ENCODE measurements at regions not wholly inside any gene's neighbourhood (a gene's known extent, or its start where the extent isn't known, plus 50 kb on each side); places are given as distances from the start of the nearest gene placed in this dataset.

DNA sequence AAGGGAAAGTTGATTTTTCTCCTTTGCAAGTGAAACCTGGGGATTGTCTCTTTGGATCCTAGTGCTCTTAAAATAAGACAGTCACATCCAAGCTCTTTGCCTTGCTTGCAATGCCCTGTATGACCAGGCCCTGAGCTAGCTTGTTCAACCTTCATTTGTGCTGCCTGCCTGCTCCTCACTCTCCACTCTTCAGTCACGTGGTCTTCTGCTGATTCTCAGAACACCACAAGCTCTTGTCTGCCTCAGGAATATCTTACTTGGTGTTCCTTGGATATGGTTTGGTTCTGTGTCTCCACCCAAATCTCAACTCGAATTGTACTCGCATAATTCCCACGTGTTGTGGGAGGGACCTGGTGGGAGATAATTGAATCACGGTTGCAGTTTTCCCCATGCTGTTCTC lies 318.7 kb downstream of the RMST start:
- Mint-ChIP-seq H3K27ac (no peak overlapping the region), H3K9me3 (no peaks in the 10 kb centered on the region), H3K36me3 (ENCODE audit: low read depth) (no peaks in the 10 kb centered on the region), H3K4me1 (no peaks in the 10 kb centered on the region), H3K4me3 (no peak overlapping the region), H3K27me3 (no peaks in the 10 kb centered on the region)
- DNase-seq: no peak
- ChIA-PET CTCF (no interaction called here), POLR2A (no interaction called here)

- no peaks in the 10 kb centered on the region for H3K27me3 Mint-ChIP-seq
- CTCF ChIA-PET: no interaction called here
- POLR2A ChIA-PET: no interaction called here
Observed at GRCh38 chr12:97784904-97785303, 322.3 kb downstream of the RMST start.

DNA sequence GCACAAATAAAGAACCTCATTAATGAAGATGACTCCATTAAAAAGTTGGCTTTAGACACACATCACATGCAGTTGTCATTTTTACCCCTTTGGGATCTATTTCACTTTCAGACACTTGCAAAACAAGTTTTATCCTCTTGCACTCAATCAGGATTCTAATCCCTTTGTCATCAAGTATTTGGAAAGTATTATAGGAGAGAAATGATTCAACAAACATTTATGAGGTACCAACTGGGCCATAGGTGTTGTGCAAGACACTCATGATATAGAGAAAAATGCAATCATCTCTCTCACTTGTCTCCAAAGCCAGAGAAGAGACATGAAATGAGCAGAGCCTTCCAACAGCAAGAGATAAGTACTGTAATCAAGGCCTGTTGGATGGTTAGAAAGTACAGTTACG lies 327.7 kb downstream of the RMST start:
- no peak overlapping the region for H3K4me3 Mint-ChIP-seq
- H3K4me1 Mint-ChIP-seq: no peaks in the 10 kb centered on the region
- ChIA-PET POLR2A (no interaction called here), CTCF (no interaction called here)
- peaks cover 4% of the 10 kb centered on the region for H3K9me3 Mint-ChIP-seq
- H3K27ac Mint-ChIP-seq: no peak overlapping the region
- DNase-seq: no peak
- H3K36me3 Mint-ChIP-seq (ENCODE audit: low read depth): no peaks in the 10 kb centered on the region
- no peaks in the 10 kb centered on the region for H3K27me3 Mint-ChIP-seq

More at GRCh38 chr12:97784904-97785303, 322.3 kb downstream of the RMST start:
- Mint-ChIP-seq H3K27ac (no peak overlapping the region), H3K36me3 (ENCODE audit: low read depth) (no peaks in the 10 kb centered on the region), H3K9me3 (no peaks in the 10 kb centered on the region), H3K4me1 (no peaks in the 10 kb centered on the region), H3K4me3 (no peak overlapping the region)
- no peak for DNase-seq

GRCh38 chr12:97797473-97797872 lies 334.9 kb downstream of the RMST start:
- Mint-ChIP-seq H3K36me3 (ENCODE audit: low read depth) (no peaks in the 10 kb centered on the region), H3K9me3 (no peaks in the 10 kb centered on the region), H3K27me3 (no peaks in the 10 kb centered on the region), H3K4me3 (no peak overlapping the region), H3K27ac (no peak overlapping the region), H3K4me1 (no peaks in the 10 kb centered on the region)
- no peak for DNase-seq
- CTCF ChIA-PET: no interaction called here
- POLR2A ChIA-PET: no interaction called here

- CTCF ChIA-PET: no interaction called here
- H3K4me1 Mint-ChIP-seq: no peaks in the 10 kb centered on the region
Observed at GRCh38 chr12:97800561-97800960, 338.0 kb downstream of the RMST start.

GRCh38 chr12:97801471-97802059 lies 339.0 kb downstream of the RMST start:
- POLR2A ChIA-PET: no interaction called here
- H3K27ac Mint-ChIP-seq: no peak overlapping the region
- H3K27me3 Mint-ChIP-seq: no peaks in the 10 kb centered on the region
- no peaks in the 10 kb centered on the region for H3K36me3 Mint-ChIP-seq (ENCODE audit: low read depth)
- CTCF ChIA-PET: no interaction called here
- no peak overlapping the region for H3K4me3 Mint-ChIP-seq
- DNase-seq: no peak
- H3K9me3 Mint-ChIP-seq: no peaks in the 10 kb centered on the region
- H3K4me1 Mint-ChIP-seq: no peaks in the 10 kb centered on the region

More at GRCh38 chr12:97800561-97800960, 338.0 kb downstream of the RMST start:
- no peak for DNase-seq
- Mint-ChIP-seq H3K36me3 (ENCODE audit: low read depth) (no peaks in the 10 kb centered on the region), H3K27ac (no peak overlapping the region), H3K4me3 (no peak overlapping the region), H3K27me3 (no peaks in the 10 kb centered on the region), H3K9me3 (no peaks in the 10 kb centered on the region)
- POLR2A ChIA-PET: no interaction called here

DNA sequence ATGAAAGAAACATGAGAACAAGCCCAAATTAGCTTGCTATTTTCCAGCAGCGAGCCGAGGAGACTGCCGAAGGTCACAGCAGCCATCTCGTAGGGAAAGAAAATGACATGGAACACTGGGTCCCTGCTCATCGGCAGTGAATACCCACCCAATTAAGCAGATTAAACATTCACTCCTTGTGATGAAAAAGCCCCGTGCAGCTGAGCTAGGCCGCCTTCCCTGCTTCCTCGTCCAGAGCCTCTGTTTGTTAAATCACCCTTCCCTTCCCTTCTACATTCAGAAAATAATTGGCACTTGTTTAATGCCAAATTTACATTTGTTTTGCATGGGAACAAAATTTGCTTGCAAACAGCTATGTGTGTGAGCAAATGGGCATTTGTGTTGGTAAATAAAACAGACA lies 342.5 kb downstream of the RMST start:
- no peaks in the 10 kb centered on the region for H3K9me3 Mint-ChIP-seq
- no peak overlapping the region for H3K27ac Mint-ChIP-seq
- POLR2A ChIA-PET: no interaction called here
- H3K4me3 Mint-ChIP-seq: no peak overlapping the region
- H3K27me3 Mint-ChIP-seq: no peaks in the 10 kb centered on the region
- H3K4me1 Mint-ChIP-seq: no peaks in the 10 kb centered on the region
- H3K36me3 Mint-ChIP-seq (ENCODE audit: low read depth): no peaks in the 10 kb centered on the region
- DNase-seq: no peak
- CTCF ChIA-PET: no interaction called here

DNA sequence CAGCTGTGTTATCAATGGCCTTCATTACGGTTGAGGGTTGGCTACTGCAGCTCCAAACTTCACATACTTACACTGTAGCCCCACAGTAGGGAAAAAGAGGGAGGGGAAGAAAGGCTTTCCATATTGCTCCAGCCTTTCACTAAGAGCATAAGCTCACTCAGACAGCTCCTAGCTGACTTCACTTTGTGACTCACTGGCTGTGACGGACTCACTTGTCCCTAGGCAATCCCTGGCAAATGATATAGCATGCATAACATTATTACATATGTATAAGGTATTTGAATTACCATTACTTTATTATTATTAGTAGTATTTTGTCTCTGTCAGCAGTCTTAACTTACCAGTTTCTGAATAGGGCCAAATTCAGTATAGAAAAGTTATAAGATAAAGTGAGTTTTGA lies 350.7 kb downstream of the RMST start:
- POLR2A ChIA-PET: no interaction called here
- Mint-ChIP-seq H3K4me1 (no peaks in the 10 kb centered on the region), H3K4me3 (no peak overlapping the region), H3K9me3 (peaks cover 2% of the 10 kb centered on the region), H3K27ac (no peak overlapping the region), H3K36me3 (ENCODE audit: low read depth) (no peaks in the 10 kb centered on the region), H3K27me3 (no peaks in the 10 kb centered on the region)
- CTCF ChIA-PET: no interaction called here
- no peak for DNase-seq

- H3K36me3 Mint-ChIP-seq (ENCODE audit: low read depth): no peaks in the 10 kb centered on the region
- no peaks in the 10 kb centered on the region for H3K4me1 Mint-ChIP-seq
- no peak overlapping the region for H3K4me3 Mint-ChIP-seq
Observed at GRCh38 chr12:97821806-97822205, 359.2 kb downstream of the RMST start.

DNA sequence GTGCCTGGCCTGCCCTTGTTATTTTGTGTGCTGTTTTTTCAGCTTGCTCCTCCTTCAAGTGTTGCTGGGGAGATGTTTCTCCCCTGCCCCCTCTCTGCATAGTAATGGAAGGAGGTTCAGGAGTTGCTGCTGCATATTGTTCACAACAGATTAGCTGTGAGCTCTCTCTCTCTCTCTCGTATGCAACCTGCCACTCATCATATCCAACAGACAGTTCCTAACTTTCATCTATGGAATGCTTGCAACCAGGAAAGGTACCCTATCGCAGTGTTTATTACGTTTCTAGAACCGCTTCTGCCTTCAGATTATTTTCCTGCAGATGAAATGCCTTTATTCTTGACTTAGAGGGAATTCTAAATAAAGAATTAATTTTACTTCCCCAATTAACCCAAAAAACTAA lies 372.9 kb downstream of the RMST start:
- H3K36me3 Mint-ChIP-seq (ENCODE audit: low read depth): no peaks in the 10 kb centered on the region
- no peaks in the 10 kb centered on the region for H3K27me3 Mint-ChIP-seq
- no peak for DNase-seq
- peaks cover 3% of the 10 kb centered on the region for H3K9me3 Mint-ChIP-seq
- H3K27ac Mint-ChIP-seq: no peak overlapping the region
- ChIA-PET POLR2A (no interaction called here), CTCF (no interaction called here)
- no peaks in the 10 kb centered on the region for H3K4me1 Mint-ChIP-seq
- no peak overlapping the region for H3K4me3 Mint-ChIP-seq

More at GRCh38 chr12:97821806-97822205, 359.2 kb downstream of the RMST start:
- H3K27ac Mint-ChIP-seq: no peak overlapping the region
- no peaks in the 10 kb centered on the region for H3K9me3 Mint-ChIP-seq
- CTCF ChIA-PET: no interaction called here
- POLR2A ChIA-PET: no interaction called here
- no peaks in the 10 kb centered on the region for H3K27me3 Mint-ChIP-seq
- DNase-seq: no peak

DNA sequence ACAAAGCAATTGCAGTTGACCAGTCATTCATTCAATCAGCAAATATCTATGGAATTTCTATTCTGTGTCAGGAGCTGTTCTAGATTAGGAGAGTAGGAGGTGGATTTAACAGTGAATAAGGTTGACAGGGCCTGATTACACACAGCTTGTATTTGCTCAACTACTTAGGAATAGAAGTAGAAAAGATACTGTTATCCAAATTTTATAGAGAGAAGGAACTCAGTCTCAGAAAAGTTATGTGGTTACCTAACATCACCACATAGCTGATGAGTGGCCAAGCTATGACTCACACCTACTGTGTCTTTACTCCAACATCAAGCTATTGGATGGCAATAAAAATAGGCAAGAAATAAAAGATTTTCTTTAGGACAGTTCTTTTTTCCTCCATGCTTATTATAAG lies 374.8 kb downstream of the RMST start:
- DNase-seq: no peak
- CTCF ChIA-PET: no interaction called here
- Mint-ChIP-seq H3K27ac (no peak overlapping the region), H3K4me3 (no peak overlapping the region), H3K36me3 (ENCODE audit: low read depth) (no peaks in the 10 kb centered on the region), H3K27me3 (no peaks in the 10 kb centered on the region), H3K4me1 (no peaks in the 10 kb centered on the region), H3K9me3 (no peaks in the 10 kb centered on the region)
- POLR2A ChIA-PET: no interaction called here

DNA sequence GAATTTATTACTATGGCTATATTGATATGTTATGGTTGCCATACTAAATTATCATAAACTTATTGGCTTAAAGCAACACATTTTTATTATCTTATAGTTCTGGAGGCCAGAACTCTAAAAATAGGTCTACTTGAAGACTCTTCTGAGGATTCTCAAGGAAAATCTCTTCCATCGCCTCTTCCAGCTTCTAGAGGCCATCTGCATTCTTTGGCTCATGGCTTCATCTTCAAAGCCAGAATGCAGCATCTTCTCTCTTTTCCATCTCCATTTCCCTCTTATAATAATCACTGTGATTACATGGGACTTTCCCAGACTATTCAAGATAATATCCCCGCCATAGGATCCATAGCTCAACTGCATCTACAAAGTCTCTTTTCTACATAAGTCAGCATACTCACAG lies 385.4 kb downstream of the RMST start:
- Mint-ChIP-seq H3K27me3 (no peaks in the 10 kb centered on the region), H3K27ac (no peak overlapping the region), H3K4me3 (no peak overlapping the region), H3K36me3 (ENCODE audit: low read depth) (no peaks in the 10 kb centered on the region), H3K9me3 (no peaks in the 10 kb centered on the region), H3K4me1 (no peaks in the 10 kb centered on the region)
- ChIA-PET POLR2A (no interaction called here), CTCF (no interaction called here)
- DNase-seq: no peak

GRCh38 chr12:97854477-97854876 lies 391.9 kb downstream of the RMST start:
- Mint-ChIP-seq H3K9me3 (no peaks in the 10 kb centered on the region), H3K27ac (no peak overlapping the region), H3K4me3 (no peak overlapping the region), H3K27me3 (no peaks in the 10 kb centered on the region), H3K36me3 (ENCODE audit: low read depth) (no peaks in the 10 kb centered on the region), H3K4me1 (no peaks in the 10 kb centered on the region)
- ChIA-PET POLR2A (no interaction called here), CTCF (interaction anchor here (0.7 kb wide), 1 partner anchor 157 kb away, joined by 4 read pairs; no protein-coding TSS in a partner anchor)
- no peak for DNase-seq

DNA sequence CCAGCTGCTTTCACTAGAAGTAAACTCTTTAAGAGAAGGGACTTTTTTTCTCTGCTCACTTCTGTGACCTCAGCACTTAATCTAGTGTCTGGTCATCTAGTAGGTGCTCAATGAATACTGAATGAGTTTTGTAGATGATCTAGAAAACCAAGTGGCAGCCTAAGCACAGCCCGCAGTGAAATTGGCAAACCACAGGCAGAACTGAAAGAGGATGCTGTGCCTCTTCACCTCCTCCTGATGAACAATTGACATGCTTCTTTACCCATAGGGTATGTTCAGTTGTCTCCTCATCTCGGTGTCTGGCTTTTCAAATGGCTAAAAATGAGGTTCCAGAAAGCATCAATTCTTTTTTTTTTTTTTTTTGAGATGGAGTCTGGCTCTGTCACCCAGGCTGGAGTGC lies 399.5 kb downstream of the RMST start:
- peaks cover 4% of the 10 kb centered on the region for H3K9me3 Mint-ChIP-seq
- POLR2A ChIA-PET: no interaction called here
- H3K27ac Mint-ChIP-seq: no peak overlapping the region
- H3K36me3 Mint-ChIP-seq (ENCODE audit: low read depth): no peaks in the 10 kb centered on the region
- no peak for DNase-seq
- H3K4me1 Mint-ChIP-seq: no peaks in the 10 kb centered on the region
- no peak overlapping the region for H3K4me3 Mint-ChIP-seq
- no peaks in the 10 kb centered on the region for H3K27me3 Mint-ChIP-seq
- CTCF ChIA-PET: no interaction called here

- POLR2A ChIA-PET: no interaction called here
- Mint-ChIP-seq H3K36me3 (ENCODE audit: low read depth) (no peaks in the 10 kb centered on the region), H3K4me1 (no peaks in the 10 kb centered on the region), H3K27ac (no peak overlapping the region), H3K9me3 (peaks cover 5% of the 10 kb centered on the region), H3K27me3 (no peaks in the 10 kb centered on the region), H3K4me3 (no peak overlapping the region)
- CTCF ChIA-PET: no interaction called here
- DNase-seq: no peak
Observed at GRCh38 chr12:97875064-97875463, 412.5 kb downstream of the RMST start.
